HepG2 (cell line): ENCODE measurements at regions not wholly inside any gene's neighbourhood (a gene's known extent, or its start where the extent isn't known, plus 50 kb on each side); places are given as distances from the start of the nearest gene placed in this dataset.

Source experiments
- ASH2L ChIP-seq: fragments of 300-600, 200-600 bp; sonication (generic); IDR thresholded peaks from 2 replicates; pipeline ENCODE4 v1.7.0; 2017; ENCODE audit warnings: low read depth, mild to moderate bottlenecking, moderate library complexity, mixed read lengths, low read length; ENCODE audit not compliant: insufficient read length
- FOXA1 ChIP-seq, 2 experiments: fragments of 450-650 bp in 1 of 2; sonication (generic) in 1 of 2; formaldehyde crosslinking in 1 of 2; IDR thresholded peaks; 2 replicates each; pipeline versions ENCODE4 v1.4.0 to v1.6.1; 2016 to 2020; ENCODE audit warnings: missing genetic modification reagents in 1 of 2
- HDAC6 ChIP-seq: fragments of 200-600 bp; sonication (generic); IDR thresholded peaks from 2 replicates; pipeline ENCODE4 v1.7.0; 2017; ENCODE audit warnings: mild to moderate bottlenecking, antibody characterized with exemption, low read length, low read depth
- HNF4G ChIP-seq, 2 experiments: sonication (generic) in 1 of 2; formaldehyde crosslinking in 1 of 2; IDR thresholded peaks; 2 replicates each; pipeline versions ENCODE4 v1.4.0 to v1.6.1; 2011 to 2020; ENCODE audit warnings: borderline replicate concordance in 2 of 2, low read depth in 2 of 2, mild to moderate bottlenecking in 2 of 2, low read length in 1 of 2, missing genetic modification reagents in 1 of 2, moderate library complexity in 1 of 2
- KIAA2018 ChIP-seq: sonication (generic); formaldehyde crosslinking; IDR thresholded peaks from 2 replicates; pipeline ENCODE4 v1.5.0; 2020; ENCODE audit warnings: mild to moderate bottlenecking, missing genetic modification reagents, borderline replicate concordance
- KLF11 ChIP-seq: IDR thresholded peaks from 2 replicates; pipeline ENCODE4 v1.6.1; 2016; ENCODE audit warnings: missing compliant biosample characterization
- NR0B2 ChIP-seq: sonication (generic); formaldehyde crosslinking; IDR thresholded peaks from 2 replicates; pipeline ENCODE4 v1.4.0; 2020; ENCODE audit warnings: mild to moderate bottlenecking, missing genetic modification reagents
- ONECUT2 ChIP-seq: sonication (generic); formaldehyde crosslinking; IDR thresholded peaks from 2 replicates; pipeline ENCODE4 v1.4.0; 2020; ENCODE audit warnings: missing genetic modification reagents
- ZGPAT ChIP-seq: IDR thresholded peaks from 2 replicates; pipeline ENCODE4 v1.6.1; 2016; ENCODE audit warnings: mild to moderate bottlenecking
- ZNF136 ChIP-seq: sonication (generic); formaldehyde crosslinking; IDR thresholded peaks from 2 replicates; pipeline ENCODE4 v1.8.1; 2022; ENCODE audit warnings: low read depth, mild to moderate bottlenecking, moderate library complexity, missing genetic modification reagents
- ZNF572 ChIP-seq: sonication (generic); formaldehyde crosslinking; IDR thresholded peaks from 2 replicates; pipeline ENCODE4 v1.5.1; 2020; ENCODE audit warnings: mild to moderate bottlenecking, missing genetic modification reagents
- ZNF720 ChIP-seq: sonication (generic); formaldehyde crosslinking; IDR thresholded peaks from 2 replicates; pipeline ENCODE4 v1.4.0; 2020; ENCODE audit warnings: missing genetic modification reagents
- ZNF770 ChIP-seq: sonication (generic); formaldehyde crosslinking; IDR thresholded peaks from 2 replicates; pipeline ENCODE4 v1.5.0; 2020; ENCODE audit warnings: mild to moderate bottlenecking, missing genetic modification reagents

- TF ChIP-seq HNF4G (IDR thresholded peaks at IDR 0.05; ENCODE audit: borderline replicate concordance, low read depth, low read length): no peak
- 0 out of 2 replicates have a peak, but pooled peaks have one; percentile 22 for TF ChIP-seq HNF4G (CRISPR knock-in tag; IDR thresholded peaks at IDR 0.05; ENCODE audit: borderline replicate concordance, low read depth)
- no peak for TF ChIP-seq ZNF720 (CRISPR knock-in tag)
- peak; percentile 35 for TF ChIP-seq ASH2L
- no peak for TF ChIP-seq NR0B2 (CRISPR knock-in tag)
- no peak for TF ChIP-seq ZNF572 (CRISPR knock-in tag)
- TF ChIP-seq ZGPAT (CRISPR knock-in tag): peak; percentile 74
- peak; percentile 95 for TF ChIP-seq ONECUT2 (CRISPR knock-in tag)
- TF ChIP-seq KIAA2018 (CRISPR knock-in tag): no peak
- TF ChIP-seq KLF11 (CRISPR knock-in tag): no peak
- no peak for TF ChIP-seq ZNF770 (CRISPR knock-in tag)
- TF ChIP-seq ZNF136 (CRISPR knock-in tag): no peak
- TF ChIP-seq HDAC6: no peak
- 0 out of 2 replicates have a peak, but pooled peaks have one; percentile 59 for TF ChIP-seq FOXA1 (IDR thresholded peaks at IDR 0.05)
- TF ChIP-seq FOXA1 (CRISPR knock-in tag; IDR thresholded peaks at IDR 0.05): peak; percentile 82; the same call in 1 of the 2 replicates
These were observed 153.3 kb downstream of the IBTK start (continued) for GRCh38 chr6:82094166-82094806.
